GM12892 (cell line): ENCODE measurements at regions not wholly inside any gene's neighbourhood (a gene's known extent, or its start where the extent isn't known, plus 50 kb on each side); places are given as distances from the start of the nearest gene placed in this dataset.

Experiments
- DNase-seq: peaks from one replicate; pipeline ENCODE4 v3.0.0; 2011; ENCODE audit not compliant: insufficient read length
- FAIRE-seq: peaks from 2 replicates; lab custom pipeline; 2011; peaks lifted over from hg19 to GRCh38; lab: Jason Lieb, UNC
- POLR2A ChIP-seq: IDR thresholded peaks from 2 replicates; pipeline ENCODE4 v1.6.1; 2011; ENCODE audit warnings: low read depth, low read length, control low read depth
- POLR2AphosphoS5 ChIP-seq: IDR thresholded peaks from 2 replicates; pipeline ENCODE4 v1.6.1; 2011; ENCODE audit warnings: low read depth, low read length, control low read depth
- TAF1 ChIP-seq: IDR thresholded peaks from 2 replicates; pipeline ENCODE4 v1.6.1; 2011; ENCODE audit warnings: low read depth, mild to moderate bottlenecking, control low read depth, low read length, borderline replicate concordance

DNA sequence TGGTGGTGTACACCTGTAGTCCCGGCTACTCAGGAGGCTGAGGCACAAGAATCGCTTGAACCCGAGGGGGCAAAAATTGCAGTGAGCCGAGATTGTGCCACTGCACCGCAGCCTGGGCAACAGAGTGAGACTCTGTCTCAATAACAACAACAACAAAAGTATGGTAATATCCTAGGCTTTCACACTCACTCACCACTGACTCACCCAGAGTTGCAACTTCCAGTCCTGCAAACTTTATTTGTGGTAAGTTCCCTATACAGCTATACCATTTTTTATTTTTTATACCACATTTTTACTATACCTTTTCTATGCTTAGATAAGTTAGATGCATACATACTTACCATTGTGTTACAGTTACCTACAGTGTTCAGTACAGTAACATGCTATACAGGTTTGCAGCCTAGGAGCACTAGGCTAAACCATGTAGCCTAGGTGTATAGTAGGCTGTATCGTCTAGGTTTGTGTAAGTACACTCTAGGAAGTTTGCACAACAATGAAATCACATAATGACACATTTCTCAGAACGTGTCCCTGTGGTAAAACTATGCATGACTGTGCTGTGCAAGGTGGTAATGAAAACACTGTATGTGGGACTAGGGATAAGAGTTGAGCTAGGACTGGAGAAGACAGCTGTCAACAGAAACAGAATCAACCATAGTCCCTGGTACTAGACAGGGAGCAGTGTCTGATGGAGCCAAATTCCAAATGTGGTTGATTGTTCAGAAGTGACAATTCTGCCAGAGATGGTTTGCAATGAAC, 109.5 kb upstream of the RAD23B start:
- peak; percentile 77 for FAIRE-seq
- DNase-seq, result no peak
- TF ChIP-seq POLR2A (no peak), TAF1 (no peak), POLR2AphosphoS5 (no peak)

DNA sequence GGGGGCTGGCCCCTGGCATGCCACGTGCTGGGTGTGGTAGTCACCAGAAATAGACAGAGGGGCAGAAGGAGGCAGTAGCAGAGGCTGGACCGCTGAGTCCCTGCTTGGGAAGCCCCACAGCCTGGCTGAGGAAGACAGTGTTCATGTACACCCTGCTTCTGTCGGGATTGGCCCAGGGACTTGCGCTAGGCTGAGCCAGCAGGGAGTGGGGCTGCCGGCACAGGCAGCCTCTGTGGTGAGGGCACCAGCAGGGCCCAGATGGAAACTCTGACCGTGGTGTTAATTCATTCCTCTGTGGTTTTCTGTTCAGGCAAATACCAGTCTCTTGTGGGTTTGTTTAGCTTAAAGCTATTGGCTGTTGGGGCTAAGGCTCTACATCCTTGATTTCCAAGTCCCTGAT, 108.6 kb upstream of the RAD23B start:
- no peak for TF ChIP-seq POLR2A
- no peak for TF ChIP-seq TAF1
- no peak for TF ChIP-seq POLR2AphosphoS5
- DNase-seq, result no peak
- FAIRE-seq, result no peak

DNA sequence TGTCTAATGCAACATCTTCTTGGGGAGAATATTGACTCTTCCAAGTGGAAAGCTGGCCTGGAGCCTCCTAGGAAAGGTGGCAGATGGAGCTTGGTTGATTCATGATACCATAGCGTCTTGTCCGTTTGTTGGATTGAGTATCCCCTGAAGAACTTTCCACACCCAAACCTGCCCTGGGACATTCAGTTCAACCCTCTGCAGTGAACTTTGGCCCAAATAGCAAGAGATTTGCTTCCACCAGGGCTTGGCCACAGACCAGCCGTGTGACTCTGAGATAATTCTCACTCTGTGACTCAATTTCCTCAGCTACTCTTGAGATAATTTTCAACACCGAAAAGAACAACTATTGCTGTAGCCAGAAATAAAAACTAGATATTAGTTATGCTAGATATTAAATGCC, 108.0 kb upstream of the RAD23B start:
- FAIRE-seq (no peak), DNase-seq (no peak)
- TF ChIP-seq TAF1 (no peak), POLR2A (no peak), POLR2AphosphoS5 (no peak)

DNA sequence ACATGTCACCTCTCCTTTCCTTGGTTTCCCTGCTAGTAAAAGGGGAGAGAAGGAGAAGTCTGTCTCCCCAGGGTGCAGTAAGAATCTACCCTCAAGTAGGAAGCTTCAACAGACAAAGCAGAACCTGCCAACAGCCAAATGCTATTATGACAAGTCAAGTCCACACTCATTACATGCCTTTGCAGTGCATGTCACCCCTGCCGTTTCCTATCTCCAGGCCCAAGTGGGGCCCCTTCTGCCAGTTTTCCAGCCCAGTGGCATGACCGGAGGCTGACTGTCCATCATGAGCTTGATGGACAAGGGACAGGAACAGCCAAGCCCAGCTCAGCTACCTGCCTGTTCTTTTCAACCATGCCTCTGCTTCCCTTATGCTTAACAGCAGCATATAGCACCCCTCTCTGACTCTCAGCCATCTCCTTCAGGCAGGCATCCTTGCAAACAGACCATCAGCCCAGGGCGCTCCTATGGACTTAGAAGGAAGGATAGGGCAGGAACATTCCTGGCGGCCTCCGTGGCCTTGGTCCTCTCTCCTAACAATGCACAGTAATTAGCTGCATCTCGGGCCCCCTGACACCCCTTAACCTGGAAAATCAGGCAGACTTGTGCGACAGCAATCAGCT, 107.2 kb upstream of the RAD23B start:
- FAIRE-seq (no peak), DNase-seq (no peak)
- TF ChIP-seq POLR2A, result no peak
- no peak for TF ChIP-seq TAF1
- TF ChIP-seq POLR2AphosphoS5, result no peak

DNA sequence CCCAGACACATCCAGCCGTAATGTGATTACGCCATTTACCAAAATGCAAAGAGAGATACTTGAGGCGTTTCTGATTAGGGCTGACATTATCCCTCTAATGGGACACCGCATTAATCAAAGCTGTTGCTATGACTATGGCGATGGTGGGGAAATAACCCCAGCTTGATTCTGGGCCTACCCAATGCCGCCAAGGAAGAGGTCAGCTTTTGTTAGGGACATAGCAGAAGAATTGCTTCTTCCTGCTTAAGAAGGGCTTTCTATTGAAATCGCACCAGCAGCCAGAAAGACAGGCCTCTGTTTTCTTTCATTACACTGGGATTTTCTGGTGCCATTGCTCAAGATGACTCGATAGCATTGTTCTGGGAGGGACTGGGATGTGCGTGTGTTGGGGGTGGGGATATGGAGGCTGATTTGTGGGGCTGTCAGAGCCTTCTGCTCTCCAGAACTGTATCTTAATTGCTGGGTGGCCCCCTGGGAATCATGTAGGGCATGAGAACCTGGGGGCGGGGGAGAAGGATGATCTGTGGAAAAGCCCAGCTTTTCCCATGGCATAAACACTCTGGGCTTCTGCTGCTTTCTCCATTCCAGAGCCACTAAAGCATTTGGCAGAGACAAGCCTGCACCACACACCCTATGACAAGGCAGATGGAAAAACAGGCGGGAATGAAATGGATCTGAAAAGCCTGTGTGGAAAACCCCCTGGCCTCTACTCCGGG, 106.5 kb upstream of the RAD23B start:
- DNase-seq, result no peak
- FAIRE-seq, result no peak
- no peak for TF ChIP-seq TAF1

DNA sequence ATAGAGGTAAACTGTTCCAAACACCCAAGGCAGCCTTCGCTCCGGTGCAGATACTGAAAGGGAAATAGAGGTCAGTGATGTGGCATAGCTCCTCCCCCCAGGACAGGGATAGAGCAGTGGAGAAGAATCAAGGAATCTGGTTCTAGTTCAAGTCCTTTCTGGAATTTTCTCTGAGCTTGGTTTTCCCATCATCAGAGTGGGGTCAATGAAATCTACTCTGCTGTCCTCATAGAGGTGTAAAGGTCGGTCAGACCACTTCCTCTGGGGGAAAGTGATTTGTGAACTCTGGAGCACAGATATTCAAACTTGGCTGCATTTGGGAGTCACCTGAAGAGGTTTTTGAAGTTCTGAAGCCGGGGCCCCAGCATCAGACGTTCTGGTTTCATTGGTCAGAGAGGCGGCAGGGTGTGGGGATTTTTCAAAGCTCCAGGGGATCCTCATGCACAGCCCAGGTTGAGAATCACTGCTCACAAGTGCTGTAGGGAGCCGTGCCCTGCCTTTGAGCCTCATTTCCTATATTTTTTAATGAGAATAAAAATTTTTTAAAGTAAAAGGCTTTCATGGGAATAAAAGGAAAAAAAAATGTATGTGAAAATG, 105.7 kb upstream of the RAD23B start:
- DNase-seq, result no peak
- TF ChIP-seq TAF1, result no peak
- no peak for TF ChIP-seq POLR2AphosphoS5
- TF ChIP-seq POLR2A, result no peak
- no peak for FAIRE-seq

DNA sequence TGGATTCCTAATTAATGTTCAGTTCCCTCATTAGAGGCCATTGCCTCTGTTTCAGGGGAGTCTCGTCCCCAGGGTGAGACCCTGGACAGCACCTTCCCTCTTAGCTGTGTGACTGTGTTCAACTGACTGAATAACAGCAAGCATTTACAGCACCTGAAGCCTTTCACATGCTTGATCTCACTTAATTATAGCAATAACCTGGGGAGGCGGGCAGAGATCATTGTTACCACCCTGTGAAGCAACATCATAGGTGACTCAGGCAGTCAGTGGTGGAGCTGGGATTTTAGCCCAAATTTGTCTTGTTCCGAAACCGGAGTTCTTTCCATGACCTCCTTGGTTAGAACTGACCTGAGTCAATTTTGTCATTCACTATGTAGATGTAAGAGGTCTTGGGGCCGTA, 105.2 kb upstream of the RAD23B start:
- no peak for DNase-seq

DNA sequence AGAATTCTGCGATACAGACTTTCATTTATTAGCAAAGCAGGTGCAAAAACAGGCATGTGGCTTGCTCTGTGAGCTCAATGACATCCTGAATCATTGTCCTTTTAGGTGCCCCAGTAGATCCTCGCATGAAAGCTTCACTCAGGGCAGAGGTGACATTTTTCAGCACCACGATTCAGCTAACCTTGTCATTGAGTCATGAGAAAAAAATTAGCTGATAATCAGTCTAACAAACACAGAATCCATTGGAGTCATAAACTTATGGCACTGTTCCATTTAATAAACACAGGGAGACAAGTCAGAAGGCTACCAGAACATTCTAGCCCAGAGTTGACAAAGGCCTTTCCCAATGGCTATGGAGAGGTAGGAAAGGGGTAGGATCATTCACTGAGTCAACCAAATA, 104.8 kb upstream of the RAD23B start:
- FAIRE-seq (no peak), DNase-seq (no peak)
- TF ChIP-seq POLR2AphosphoS5 (no peak), TAF1 (no peak), POLR2A (no peak)

More for the DNA sequence above, 105.2 kb upstream of the RAD23B start:
- TF ChIP-seq POLR2A, result no peak
- no peak for TF ChIP-seq POLR2AphosphoS5
- TF ChIP-seq TAF1, result no peak
- FAIRE-seq, result no peak

DNA sequence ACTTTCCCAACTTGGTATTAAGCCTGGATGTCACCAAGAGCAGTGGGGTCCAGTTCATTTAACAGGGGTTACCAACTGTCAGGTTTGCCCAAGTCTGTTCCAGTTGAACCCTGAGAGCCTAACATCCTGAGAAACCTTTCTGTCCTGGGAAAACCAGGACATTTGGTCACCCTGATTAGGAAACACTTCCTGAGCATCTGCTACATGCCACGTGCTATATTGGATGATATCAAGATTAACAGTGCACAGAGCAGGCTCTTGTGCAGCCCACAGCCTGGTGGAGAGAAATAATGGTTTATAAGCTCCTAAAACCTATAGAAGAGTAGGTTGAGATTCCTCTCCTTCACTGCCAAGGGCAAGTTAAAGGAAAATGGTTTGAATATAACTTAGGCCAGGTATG, 102.9 kb upstream of the RAD23B start:
- TF ChIP-seq POLR2A (no peak), TAF1 (no peak), POLR2AphosphoS5 (no peak)
- DNase-seq, result no peak
- FAIRE-seq, result no peak

DNA sequence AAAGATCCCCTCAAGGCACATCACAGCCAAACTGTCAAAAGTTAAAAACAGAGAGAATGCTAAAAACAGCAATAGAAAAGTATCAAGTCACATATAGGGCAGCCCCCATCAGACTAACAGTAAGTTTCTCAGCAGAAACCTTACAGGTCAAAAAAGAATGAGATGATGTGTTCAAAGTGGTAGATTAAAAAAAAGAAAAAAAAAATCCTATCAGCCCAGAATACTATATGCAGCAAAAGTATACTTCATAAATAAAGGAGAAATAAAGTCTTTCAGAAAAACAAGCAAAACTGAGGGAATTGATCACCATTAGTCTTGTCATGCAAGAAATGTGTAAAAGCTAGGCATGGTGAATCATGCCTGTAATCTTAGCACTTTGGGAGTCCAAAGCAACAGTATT, 99.9 kb upstream of the RAD23B start:
- DNase-seq (no peak), FAIRE-seq (no peak)
- TF ChIP-seq TAF1, result no peak
- TF ChIP-seq POLR2A, result no peak
- no peak for TF ChIP-seq POLR2AphosphoS5

DNA sequence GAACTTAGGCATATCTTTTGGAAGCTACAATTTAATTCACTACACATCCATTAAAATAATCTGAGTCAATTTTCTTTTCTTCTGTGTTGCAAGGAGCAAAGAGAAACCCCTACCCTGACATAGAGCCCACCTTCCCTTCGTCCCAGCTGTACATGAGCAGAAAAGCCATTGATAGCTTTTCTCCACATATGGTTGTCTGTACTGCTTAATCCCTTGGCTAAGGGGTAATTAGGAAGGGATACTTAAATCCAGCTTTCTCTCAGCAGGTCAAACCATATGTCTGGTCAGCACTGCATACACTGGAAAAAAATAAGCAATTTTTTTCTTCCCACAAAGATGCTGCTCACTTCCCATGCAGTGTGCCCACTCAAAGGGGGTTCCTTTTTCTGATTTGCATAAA, 94.7 kb upstream of the RAD23B start:
- TF ChIP-seq POLR2A, result no peak
- no peak for TF ChIP-seq POLR2AphosphoS5
- no peak for TF ChIP-seq TAF1
- FAIRE-seq (no peak), DNase-seq (no peak)

DNA sequence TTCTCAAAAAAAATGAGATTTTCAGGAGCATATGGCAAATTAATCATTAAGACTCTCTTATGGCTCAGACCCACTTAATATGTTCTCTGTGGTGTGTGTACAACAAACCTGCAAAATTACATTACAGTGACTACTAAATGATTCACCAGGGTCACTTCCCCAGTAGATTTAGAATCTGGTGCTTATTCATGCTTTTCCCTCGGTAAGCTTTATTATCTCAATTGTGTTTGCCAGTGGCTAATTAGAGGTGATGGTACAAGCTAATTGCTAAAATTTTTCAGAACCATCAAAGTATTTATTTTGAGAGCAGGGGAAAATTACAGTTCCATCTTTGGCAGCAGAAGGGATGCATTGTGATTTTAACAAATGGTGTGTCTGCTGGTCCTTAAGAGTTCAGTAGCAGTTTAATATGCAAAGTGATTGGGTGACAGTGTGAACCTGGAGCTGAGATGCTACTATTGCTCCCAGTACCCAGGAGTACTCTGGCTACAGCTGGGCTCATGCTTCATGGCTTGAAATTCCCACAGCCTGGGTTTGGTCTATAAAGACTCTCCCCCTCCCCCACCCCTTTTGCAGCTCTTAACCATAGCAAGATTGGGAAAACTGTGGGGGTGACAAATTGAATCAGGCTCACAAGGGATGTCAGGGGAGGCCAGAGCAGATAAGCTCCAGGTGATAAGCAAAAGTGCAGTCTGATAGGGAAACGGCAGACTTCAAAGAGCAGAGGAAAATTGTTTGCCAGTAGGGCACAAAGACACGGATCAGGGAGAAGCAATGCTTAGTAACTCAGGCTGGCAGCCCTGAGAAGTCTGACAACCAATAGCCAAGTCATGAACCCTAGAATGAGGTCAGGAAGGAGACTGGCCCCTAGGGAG, 92.8 kb upstream of the RAD23B start:
- FAIRE-seq (no peak), DNase-seq (no peak)
- TF ChIP-seq POLR2A (no peak), POLR2AphosphoS5 (no peak)
